Ascending aorta (tissue), 2 donors: ENCODE measurements at regions not wholly inside any gene's neighbourhood (a gene's known extent, or its start where the extent isn't known, plus 50 kb on each side); places are given as distances from the start of the nearest gene placed in this dataset.

Experiments used
- DNase-seq, 2 donors: peaks; one replicate each; pipeline ENCODE4 v3.0.0-alpha.2; 2019; ENCODE audit warnings: low spot score in 2 of 2
- H3K27ac ChIP-seq, 2 donors: fragments of 200-600 bp; sonication (generic); one replicate each; pipeline ENCODE4 v1.5.1; 2016 to 2017; ENCODE audit warnings: mild to moderate bottlenecking in 1 of 2
- H3K27me3 ChIP-seq: fragments of 200-600 bp; sonication (generic); one replicate; pipeline ENCODE4 v1.5.1; 2017
- H3K36me3 ChIP-seq, 2 donors: fragments of 200-600 bp; sonication (generic); one replicate each; pipeline ENCODE4 v1.5.1; 2016
- H3K4me1 ChIP-seq, 2 donors: fragments of 200-600 bp; sonication (generic); one replicate each; pipeline ENCODE4 v1.5.1; 2016 to 2017; ENCODE audit warnings: mild to moderate bottlenecking in 1 of 2
- H3K4me3 ChIP-seq, 2 donors: fragments of 200-600 bp; sonication (generic); one replicate each; pipeline ENCODE4 v1.5.1; 2016 to 2017; ENCODE audit warnings: mild to moderate bottlenecking in 1 of 2
- H3K9me3 ChIP-seq, 2 donors: fragments of 200-600 bp; sonication (generic); one replicate each; pipeline ENCODE4 v1.5.1; 2016
- CTCF ChIP-seq, 3 experiments: fragments of 200-600 bp in 2 of 3; fragments of 450-650 bp in 1 of 3; sonication (generic) in 2 of 3; IDR thresholded peaks; one replicate each; pipeline ENCODE4 v1.5.1; 2016 to 2019; ENCODE audit warnings: antibody characterized with exemption in 3 of 3, mild to moderate bottlenecking in 1 of 3, moderate library complexity in 1 of 3
- intact Hi-C: fragments of 100-400 bp; cut with DNase I; formaldehyde crosslinking; loops from one replicate; pipeline ENCODE4 v1.15.1; 2023

GRCh38 chr6:132934496-132934895 lies 120.1 kb downstream of the RPS12 start:
- intact Hi-C loops, result no loop called here
- Histone ChIP-seq H3K4me3 (no peak overlapping the region), H3K27ac (no peak overlapping the region), H3K4me1 (no peaks in the 10 kb centered on the region), H3K36me3 (no peaks in the 10 kb centered on the region), H3K9me3 (no peaks in the 10 kb centered on the region), H3K27me3 (no peaks in the 10 kb centered on the region)
- DNase-seq, result no peak
- TF ChIP-seq CTCF (IDR thresholded peaks at IDR 0.05), result no peak

GRCh38 chr6:132936646-132937045 lies 122.3 kb downstream of the RPS12 start:
- H3K27ac ChIP-seq, result no peak overlapping the region
- intact Hi-C loops, result no loop called here
- H3K27me3 ChIP-seq, result no peaks in the 10 kb centered on the region
- H3K36me3 ChIP-seq, result no peaks in the 10 kb centered on the region
- H3K9me3 ChIP-seq, result no peaks in the 10 kb centered on the region
- H3K4me1 ChIP-seq, result no peaks in the 10 kb centered on the region
- H3K4me3 ChIP-seq, result no peak overlapping the region
- DNase-seq, result no peak
- TF ChIP-seq CTCF (IDR thresholded peaks at IDR 0.05), result no peak

GRCh38 chr6:132937466-132937906 lies 123.1 kb downstream of the RPS12 start:
- Histone ChIP-seq H3K4me3 (no peak overlapping the region), H3K9me3 (no peaks in the 10 kb centered on the region), H3K27me3 (no peaks in the 10 kb centered on the region), H3K36me3 (no peaks in the 10 kb centered on the region), H3K4me1 (no peaks in the 10 kb centered on the region), H3K27ac (no peak overlapping the region)
- intact Hi-C loops, result no loop called here
- DNase-seq, result no peak
- peak in 1 of 3 experiments; percentile 35 for TF ChIP-seq CTCF (IDR thresholded peaks at IDR 0.05)

- H3K4me1 ChIP-seq, result no peaks in the 10 kb centered on the region
- H3K9me3 ChIP-seq, result no peaks in the 10 kb centered on the region
- H3K4me3 ChIP-seq, result no peak overlapping the region
- no peak overlapping the region for H3K27ac ChIP-seq
- intact Hi-C loops, result no loop called here
- no peaks in the 10 kb centered on the region for H3K27me3 ChIP-seq
- no peak for DNase-seq
- no peaks in the 10 kb centered on the region for H3K36me3 ChIP-seq
- no peak for TF ChIP-seq CTCF (IDR thresholded peaks at IDR 0.05)
These were observed 134.5 kb downstream of the RPS12 start for GRCh38 chr6:132948889-132949288.

- intact Hi-C loops, result no loop called here
- Histone ChIP-seq H3K27ac (no peak overlapping the region), H3K9me3 (no peaks in the 10 kb centered on the region), H3K27me3 (no peaks in the 10 kb centered on the region), H3K36me3 (no peaks in the 10 kb centered on the region), H3K4me3 (no peak overlapping the region), H3K4me1 (no peaks in the 10 kb centered on the region)
- DNase-seq, result no peak
- TF ChIP-seq CTCF (IDR thresholded peaks at IDR 0.05), result no peak
These were observed 136.2 kb downstream of the RPS12 start for GRCh38 chr6:132950566-132950965.
